HUES6 (cell line): ENCODE measurements at regions not wholly inside any gene's neighbourhood (a gene's known extent, or its start where the extent isn't known, plus 50 kb on each side); places are given as distances from the start of the nearest gene placed in this dataset.
A peak's percentile ranks its signal among the peaks of the same experiment; 100 is the strongest.

Experiments
- H3K27ac ChIP-seq: 2 replicates; pipeline ENCODE4 v1.7.0; 2013; ENCODE audit warnings: low read depth, mild to moderate bottlenecking, low read length, inconsistent platforms
- H3K27me3 ChIP-seq: 2 replicates; pipeline ENCODE4 v1.6.1; 2013; ENCODE audit warnings: low read length; ENCODE audit not compliant: control insufficient read depth, insufficient read depth
- H3K36me3 ChIP-seq: 2 replicates; pipeline ENCODE4 v1.6.1; 2013; ENCODE audit warnings: low read length; ENCODE audit not compliant: control insufficient read depth, insufficient read depth
- H3K4me1 ChIP-seq: 2 replicates; pipeline ENCODE4 v1.6.1; 2013; ENCODE audit warnings: low read length; ENCODE audit not compliant: control insufficient read depth, insufficient read depth
- H3K4me3 ChIP-seq: 2 replicates; pipeline ENCODE4 v1.5.1; 2013; ENCODE audit warnings: low read depth, low read length
- H3K9ac ChIP-seq: one replicate; pipeline ENCODE4 v1.6.1; 2013; ENCODE audit warnings: mild to moderate bottlenecking, low read length
- H3K9me3 ChIP-seq: 2 replicates; pipeline ENCODE4 v1.6.1; 2013; ENCODE audit warnings: low read depth, low read length; ENCODE audit not compliant: control insufficient read depth, insufficient read depth

DNA sequence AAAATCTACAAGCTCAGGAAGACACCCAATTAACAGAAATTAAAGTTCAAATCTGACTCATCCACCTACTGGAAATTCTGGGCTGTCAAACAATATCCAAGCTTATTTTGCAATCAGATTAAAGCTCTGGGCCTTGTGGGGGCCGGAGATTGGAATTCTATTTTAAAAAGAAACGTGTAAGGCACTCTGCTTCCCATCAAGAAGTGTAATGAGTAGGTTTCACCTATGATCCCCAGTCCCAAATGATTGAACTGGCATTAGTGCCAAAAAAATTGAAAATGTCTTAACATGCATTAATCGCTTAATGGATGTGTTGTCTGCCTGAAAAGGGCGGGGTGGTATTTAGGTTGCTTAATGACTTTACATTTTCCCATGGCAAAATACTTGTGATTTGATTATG lies 542.4 kb upstream of the BTBD3 start:
- H3K27me3 ChIP-seq, result no peaks in the 10 kb centered on the region
- no peaks in the 10 kb centered on the region for H3K9me3 ChIP-seq
- no peak overlapping the region for H3K4me3 ChIP-seq
- H3K36me3 ChIP-seq, result no peaks in the 10 kb centered on the region
- H3K9ac ChIP-seq, result no peak overlapping the region
- H3K4me1 ChIP-seq, result peaks cover 34% of the 10 kb centered on the region
- H3K27ac ChIP-seq, result no peak overlapping the region

DNA sequence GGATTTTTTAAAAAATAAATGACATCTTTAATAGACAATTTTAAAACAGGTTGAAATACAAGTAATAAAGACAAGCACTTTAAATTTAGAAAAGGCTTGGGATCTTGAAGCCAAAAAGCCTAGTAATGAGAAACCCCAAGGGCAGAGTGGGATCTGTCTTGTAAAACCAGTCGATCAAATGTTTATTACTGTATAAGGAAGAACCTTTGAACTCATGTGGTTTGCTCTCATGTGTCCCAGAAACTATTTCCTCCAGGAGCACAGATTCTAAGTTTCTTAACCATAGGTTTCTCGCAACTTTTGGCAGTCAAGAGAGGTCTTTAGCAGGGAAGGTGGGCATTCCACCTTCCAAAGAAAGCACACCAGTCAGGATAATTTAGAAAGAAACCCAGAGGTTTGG lies 541.7 kb upstream of the BTBD3 start:
- Histone ChIP-seq H3K27ac (no peak overlapping the region), H3K9me3 (peaks cover 3% of the 10 kb centered on the region; the same call in 1 of the 2 replicates), H3K27me3 (no peaks in the 10 kb centered on the region), H3K9ac (no peak overlapping the region), H3K36me3 (no peaks in the 10 kb centered on the region), H3K4me3 (no peak overlapping the region), H3K4me1 (peaks cover 37% of the 10 kb centered on the region)

DNA sequence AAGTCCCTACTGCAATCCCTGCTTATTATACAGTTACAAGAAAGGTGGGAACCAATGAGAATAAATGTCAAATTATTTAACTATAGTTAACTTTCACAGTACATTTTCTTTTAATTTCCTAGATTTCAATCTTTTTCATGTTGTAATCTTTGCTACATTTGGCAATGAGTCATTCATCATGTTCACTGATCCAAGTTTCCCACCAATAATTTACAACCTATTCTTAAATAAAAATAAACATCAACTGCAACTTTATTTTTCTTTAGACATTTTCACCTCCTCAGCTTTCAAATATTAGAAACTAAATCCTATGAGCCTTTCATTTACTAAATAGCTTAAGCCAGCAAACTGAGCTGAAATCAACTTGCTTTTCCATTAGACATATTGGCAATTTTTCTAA lies 541.3 kb upstream of the BTBD3 start:
- no peak overlapping the region for H3K4me3 ChIP-seq
- H3K4me1 ChIP-seq, result peaks cover 37% of the 10 kb centered on the region
- no peaks in the 10 kb centered on the region for H3K36me3 ChIP-seq
- no peak overlapping the region for H3K9ac ChIP-seq
- H3K9me3 ChIP-seq, result peaks cover 5% of the 10 kb centered on the region; the same call in 1 of the 2 replicates
- no peaks in the 10 kb centered on the region for H3K27me3 ChIP-seq
- H3K27ac ChIP-seq, result no peak overlapping the region

DNA sequence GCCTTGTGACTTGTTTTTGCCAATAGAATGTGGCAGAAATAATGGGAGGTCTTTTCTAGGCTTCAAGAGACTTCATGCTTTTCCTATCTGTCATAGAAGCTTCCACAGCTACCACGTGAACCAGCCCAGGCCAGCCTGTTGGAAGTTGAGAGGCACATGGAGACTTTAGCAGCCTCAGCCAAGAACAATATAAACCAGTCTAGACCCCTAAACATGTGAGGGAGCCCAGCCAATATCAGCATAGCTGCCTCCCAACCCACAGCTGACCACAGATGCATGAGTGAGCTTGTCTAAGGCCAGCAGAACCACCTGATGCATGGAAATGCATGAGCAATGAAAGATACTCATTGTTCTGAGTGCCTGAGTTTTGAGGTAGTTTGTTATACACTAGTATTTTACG lies 540.7 kb upstream of the BTBD3 start:
- Histone ChIP-seq H3K9me3 (peaks cover 5% of the 10 kb centered on the region; the same call in 1 of the 2 replicates), H3K27me3 (no peaks in the 10 kb centered on the region), H3K9ac (no peak overlapping the region), H3K4me1 (peaks cover 37% of the 10 kb centered on the region), H3K36me3 (no peaks in the 10 kb centered on the region), H3K27ac (no peak overlapping the region), H3K4me3 (no peak overlapping the region)

DNA sequence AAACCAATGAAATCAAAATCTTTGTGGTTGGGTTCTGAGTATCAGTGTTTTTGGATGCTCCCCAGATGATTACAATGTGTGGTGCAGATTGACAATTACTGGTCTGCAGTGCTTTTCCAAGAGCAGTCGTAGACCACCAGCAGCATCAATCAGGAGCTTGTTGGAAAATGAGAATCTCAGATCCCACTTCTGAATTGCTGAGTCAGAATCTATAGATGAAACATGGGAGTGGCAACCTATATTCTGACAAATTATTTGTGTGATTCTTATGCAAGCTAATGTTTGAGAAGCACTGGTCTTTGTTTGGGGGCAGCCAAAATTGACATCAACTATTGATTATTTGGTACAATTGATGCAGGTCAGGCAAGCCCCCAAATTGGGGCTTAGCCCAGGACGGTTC lies 539.9 kb upstream of the BTBD3 start:
- H3K4me1 ChIP-seq, result peaks cover 36% of the 10 kb centered on the region
- H3K36me3 ChIP-seq, result no peaks in the 10 kb centered on the region
- no peak overlapping the region for H3K27ac ChIP-seq
- H3K9me3 ChIP-seq, result peaks cover 10% of the 10 kb centered on the region; the same call in 1 of the 2 replicates
- H3K27me3 ChIP-seq, result no peaks in the 10 kb centered on the region
- no peak overlapping the region for H3K9ac ChIP-seq
- H3K4me3 ChIP-seq, result no peak overlapping the region

DNA sequence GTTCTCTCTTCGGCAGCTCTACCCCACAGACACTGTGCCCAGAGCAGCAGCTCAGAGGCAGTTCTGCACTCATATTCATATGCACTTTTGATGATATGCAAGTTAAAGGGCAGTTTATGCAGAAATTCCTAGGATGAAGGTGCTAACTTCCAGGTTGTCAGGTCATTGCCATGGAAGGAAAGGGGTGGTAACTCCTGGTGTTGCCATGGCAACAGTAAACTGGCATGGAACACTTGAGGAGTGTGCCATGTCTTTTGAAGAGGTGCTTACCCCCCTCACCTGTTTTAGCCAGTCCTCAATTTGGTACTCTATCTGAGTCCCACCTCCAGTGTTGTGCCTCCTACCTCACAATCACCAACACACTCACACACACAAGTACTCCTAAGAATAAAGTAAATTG lies 539.4 kb upstream of the BTBD3 start:
- H3K4me3 ChIP-seq, result no peak overlapping the region
- H3K9ac ChIP-seq, result no peak overlapping the region
- no peak overlapping the region for H3K27ac ChIP-seq
- H3K4me1 ChIP-seq, result peaks cover 31% of the 10 kb centered on the region
- no peaks in the 10 kb centered on the region for H3K27me3 ChIP-seq
- peaks cover 10% of the 10 kb centered on the region; the same call in 1 of the 2 replicates for H3K9me3 ChIP-seq
- H3K36me3 ChIP-seq, result no peaks in the 10 kb centered on the region

DNA sequence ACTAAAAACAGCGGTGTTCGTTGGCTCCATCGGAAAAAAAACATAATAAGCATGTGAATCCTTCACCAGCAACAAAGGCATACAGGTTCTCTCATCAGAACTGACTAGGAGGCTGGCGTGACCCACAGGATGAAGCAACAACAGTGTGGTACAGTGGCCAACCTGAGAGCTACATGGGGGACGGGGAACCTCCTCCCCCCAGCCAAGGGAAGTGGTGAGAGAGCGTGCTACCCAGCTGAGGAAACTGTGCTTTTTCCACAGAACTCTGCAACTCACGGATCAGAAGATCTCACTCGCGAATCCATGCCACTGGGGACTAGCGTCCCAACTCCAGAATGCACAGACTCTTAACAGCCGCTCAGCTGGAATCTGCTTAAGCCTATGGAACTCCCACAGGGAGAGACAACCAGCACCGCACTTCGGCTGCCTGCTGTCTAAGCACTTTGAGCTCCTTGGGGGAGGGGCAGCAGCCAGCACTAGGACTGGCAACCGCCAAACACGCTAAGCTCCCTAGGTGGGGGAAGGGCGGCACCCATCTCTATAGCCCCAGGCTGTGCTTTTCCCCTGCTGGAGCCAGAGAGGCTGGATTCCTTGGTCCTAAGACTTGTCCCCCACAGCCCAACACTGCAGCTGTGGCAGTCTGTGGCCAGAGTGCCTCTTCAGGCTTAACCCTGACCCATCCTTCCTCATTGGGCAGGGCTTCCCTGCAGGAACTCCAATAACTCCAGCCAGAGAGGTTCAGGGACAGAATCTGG lies 538.3 kb upstream of the BTBD3 start:
- peak overlapping the region; percentile 73 for H3K9ac ChIP-seq
- peak overlapping the region; percentile 76; the same call in 1 of the 2 replicates for H3K27ac ChIP-seq
- H3K36me3 ChIP-seq, result no peaks in the 10 kb centered on the region
- peaks cover 10% of the 10 kb centered on the region; the same call in 1 of the 2 replicates for H3K9me3 ChIP-seq
- H3K4me3 ChIP-seq, result peak overlapping the region; percentile 49
- H3K4me1 ChIP-seq, result peaks cover 28% of the 10 kb centered on the region
- no peaks in the 10 kb centered on the region for H3K27me3 ChIP-seq

DNA sequence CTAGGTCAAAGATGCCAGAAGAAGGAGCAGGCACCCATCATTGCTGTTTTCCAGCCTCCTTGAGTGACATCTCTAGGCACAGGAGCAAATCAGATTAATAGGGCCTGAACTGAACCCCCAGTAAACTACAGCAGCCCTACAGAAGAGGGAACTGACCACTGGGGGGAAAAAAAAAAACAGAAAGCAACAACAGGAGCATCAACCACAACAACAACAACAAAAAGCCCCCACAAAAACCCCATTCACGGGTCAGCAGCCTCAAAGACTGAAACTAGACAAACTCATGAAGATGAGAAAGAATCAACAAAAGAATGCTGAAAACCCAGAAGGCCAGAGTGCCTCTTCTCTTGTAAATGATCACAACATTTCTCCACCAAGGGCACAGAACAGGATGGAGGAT lies 537.4 kb upstream of the BTBD3 start:
- Histone ChIP-seq H3K4me3 (peak overlapping the region; percentile 49; the same call in 1 of the 2 replicates), H3K36me3 (no peaks in the 10 kb centered on the region), H3K9me3 (peaks cover 10% of the 10 kb centered on the region; the same call in 1 of the 2 replicates), H3K27me3 (no peaks in the 10 kb centered on the region), H3K4me1 (peaks cover 28% of the 10 kb centered on the region), H3K27ac (peak overlapping the region; percentile 76; the same call in 1 of the 2 replicates), H3K9ac (peak overlapping the region; percentile 73)

DNA sequence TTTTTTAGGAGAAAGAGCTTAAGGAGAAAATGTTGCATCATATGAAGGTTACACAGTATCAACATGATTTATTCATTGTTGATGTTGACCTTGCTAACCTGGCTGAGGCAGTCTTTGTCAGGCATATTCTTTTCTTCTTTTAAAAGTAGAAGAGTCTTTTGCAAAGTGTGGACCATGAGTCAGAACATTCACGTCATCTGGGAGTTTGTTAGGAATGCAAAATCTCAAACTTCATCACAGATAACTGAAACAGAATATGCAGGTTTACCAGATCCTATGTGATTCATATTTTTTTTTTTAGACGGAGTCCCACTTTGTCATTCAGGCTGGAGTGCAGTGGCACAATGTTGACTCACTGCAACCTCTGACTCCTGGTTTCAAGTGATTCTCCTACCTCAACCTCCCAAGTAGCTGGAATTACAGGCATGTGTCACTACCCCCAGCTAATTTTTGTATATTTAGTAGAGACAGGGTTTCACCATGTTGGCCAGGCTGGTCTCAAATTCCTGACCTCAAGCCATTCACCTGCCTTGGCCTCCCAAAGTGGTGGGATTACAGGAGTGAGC lies 530.4 kb upstream of the BTBD3 start:
- Histone ChIP-seq H3K36me3 (no peaks in the 10 kb centered on the region), H3K27me3 (no peaks in the 10 kb centered on the region), H3K9ac (no peak overlapping the region), H3K4me3 (no peak overlapping the region), H3K9me3 (peaks cover 8% of the 10 kb centered on the region; the same call in 1 of the 2 replicates), H3K27ac (no peak overlapping the region), H3K4me1 (no peaks in the 10 kb centered on the region)

DNA sequence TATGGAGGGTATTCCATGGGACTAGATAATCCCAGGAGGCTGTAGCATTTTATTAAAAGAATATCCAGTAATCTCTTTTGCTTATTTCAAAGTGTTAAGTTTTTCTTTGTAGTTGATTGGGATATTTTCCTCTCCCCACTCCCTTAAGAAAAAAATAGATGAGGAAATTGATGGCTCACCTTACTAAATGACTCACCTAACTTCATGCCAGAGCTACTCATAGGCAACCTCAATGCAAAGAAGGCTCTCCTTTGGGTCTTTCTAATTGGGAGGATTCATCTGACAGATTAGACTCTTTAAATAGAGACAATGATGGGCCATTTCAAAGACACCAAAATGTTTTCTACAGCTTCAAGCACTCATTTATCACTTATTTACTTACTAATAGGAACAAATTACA lies 528.5 kb upstream of the BTBD3 start:
- Histone ChIP-seq H3K27me3 (no peaks in the 10 kb centered on the region), H3K4me3 (no peak overlapping the region), H3K27ac (no peak overlapping the region)

DNA sequence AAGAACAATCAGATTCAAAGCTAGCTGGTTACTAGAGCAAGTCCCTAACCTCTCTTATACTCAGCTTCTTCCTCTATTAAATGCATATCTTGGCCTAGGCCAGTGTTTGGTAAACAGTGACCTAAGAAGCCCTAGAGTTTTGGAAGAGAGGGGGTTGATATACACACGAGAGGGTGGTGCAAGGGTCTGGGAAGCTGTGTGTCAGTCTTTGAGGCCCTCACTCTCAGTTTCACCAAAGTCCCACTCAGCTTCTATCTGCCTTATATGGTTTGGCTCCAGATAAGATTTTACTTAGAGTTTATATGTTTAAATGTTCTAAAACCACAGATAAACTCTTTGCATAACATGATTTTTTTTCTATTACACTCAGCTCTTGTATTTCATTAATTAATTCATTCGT lies 526.1 kb upstream of the BTBD3 start:
- no peaks in the 10 kb centered on the region for H3K36me3 ChIP-seq

More for the DNA sequence above, 528.5 kb upstream of the BTBD3 start:
- Histone ChIP-seq H3K36me3 (no peaks in the 10 kb centered on the region), H3K4me1 (no peaks in the 10 kb centered on the region), H3K9ac (no peak overlapping the region), H3K9me3 (peaks cover 6% of the 10 kb centered on the region; the same call in 1 of the 2 replicates)

More for the DNA sequence above, 526.1 kb upstream of the BTBD3 start:
- Histone ChIP-seq H3K9ac (no peak overlapping the region), H3K4me1 (no peaks in the 10 kb centered on the region), H3K4me3 (no peak overlapping the region), H3K27ac (no peak overlapping the region), H3K9me3 (peaks cover 6% of the 10 kb centered on the region; the same call in 1 of the 2 replicates), H3K27me3 (no peaks in the 10 kb centered on the region)
